Fibroblast of lung (primary cell): ENCODE measurements at regions not wholly inside any gene's neighbourhood (a gene's known extent, or its start where the extent isn't known, plus 50 kb on each side); places are given as distances from the start of the nearest gene placed in this dataset.

Experiments used
- DNase-seq, 2 donors: peaks; one replicate each; pipeline versions ENCODE4 v3.0.0 to v3.0.0-alpha.2; 2010; ENCODE audit warnings: low read depth in 2 of 2
- H2AFZ ChIP-seq: 2 replicates; pipeline ENCODE4 v1.5.1; 2012; ENCODE audit warnings: low read length, control low read depth, inconsistent platforms
- H3K27ac ChIP-seq: 2 replicates; pipeline ENCODE4 v1.5.1; 2011; ENCODE audit warnings: low read length, control low read depth; ENCODE audit not compliant: insufficient read depth
- H3K27me3 ChIP-seq: 2 replicates; pipeline ENCODE4 v1.5.1; 2011; ENCODE audit warnings: mild to moderate bottlenecking, low read length; ENCODE audit not compliant: control insufficient read depth, insufficient read depth
- H3K36me3 ChIP-seq: 2 replicates; pipeline ENCODE4 v1.5.1; 2011; ENCODE audit warnings: low read length; ENCODE audit not compliant: control insufficient read depth, insufficient read depth
- H3K4me1 ChIP-seq: 2 replicates; pipeline ENCODE4 v1.5.1; 2011; ENCODE audit warnings: low read length; ENCODE audit not compliant: control insufficient read depth, insufficient read depth; ENCODE audit errors: extremely low read depth
- H3K4me2 ChIP-seq: 2 replicates; pipeline ENCODE4 v1.5.1; 2011; ENCODE audit warnings: low read length, control low read depth; ENCODE audit not compliant: insufficient read depth; ENCODE audit errors: extremely low read depth
- H3K4me3 ChIP-seq, 4 experiments: fragments of 200-600 bp in 1 of 4; sonication (generic) in 1 of 4; replicated peaks in 1 of 4; 2 replicates each; pipeline ENCODE4 v1.5.1; 2011 to 2016; ENCODE audit warnings: low read length in 4 of 4, low read depth in 3 of 4, mild to moderate bottlenecking in 3 of 4, control low read depth in 2 of 4, inconsistent platforms in 1 of 4, mixed read lengths in 1 of 4; ENCODE audit not compliant: insufficient read depth in 1 of 4; ENCODE audit errors: control extremely low read depth in 1 of 4
- H3K79me2 ChIP-seq: 2 replicates; pipeline ENCODE4 v1.5.1; 2012; ENCODE audit warnings: mild to moderate bottlenecking, low read length, inconsistent platforms; ENCODE audit not compliant: control insufficient read depth, insufficient read depth
- H3K9ac ChIP-seq: 2 replicates; pipeline ENCODE4 v1.5.1; 2011; ENCODE audit warnings: mild to moderate bottlenecking, low read length, control low read depth; ENCODE audit not compliant: insufficient read depth
- H3K9me3 ChIP-seq: 2 replicates; pipeline ENCODE4 v1.5.1; 2012; ENCODE audit warnings: low read depth, low read length; ENCODE audit not compliant: control insufficient read depth, insufficient read depth
- H4K20me1 ChIP-seq: 2 replicates; pipeline ENCODE4 v1.5.1; 2011; ENCODE audit warnings: low read length; ENCODE audit not compliant: control insufficient read depth, insufficient read depth; ENCODE audit errors: extremely low read depth
- EZH2 ChIP-seq: IDR thresholded peaks from 2 replicates; pipeline ENCODE4 v1.5.1; 2012; ENCODE audit warnings: low read length, control low read depth, mild to moderate bottlenecking; ENCODE audit errors: missing control alignments
- TF ChIP-seq, protein P1 (sequence below), 2 donors: IDR thresholded peaks in 1 of 2; conservative IDR thresholded peaks in 1 of 2; 1 replicate in 1 of 2; 2 replicates in 1 of 2; pipeline ENCODE4 v1.5.1; 2011 to 2012; ENCODE audit warnings: low read length in 2 of 2, control low read depth in 1 of 2, inconsistent platforms in 1 of 2, low read depth in 1 of 2, mild to moderate bottlenecking in 1 of 2

DNA sequence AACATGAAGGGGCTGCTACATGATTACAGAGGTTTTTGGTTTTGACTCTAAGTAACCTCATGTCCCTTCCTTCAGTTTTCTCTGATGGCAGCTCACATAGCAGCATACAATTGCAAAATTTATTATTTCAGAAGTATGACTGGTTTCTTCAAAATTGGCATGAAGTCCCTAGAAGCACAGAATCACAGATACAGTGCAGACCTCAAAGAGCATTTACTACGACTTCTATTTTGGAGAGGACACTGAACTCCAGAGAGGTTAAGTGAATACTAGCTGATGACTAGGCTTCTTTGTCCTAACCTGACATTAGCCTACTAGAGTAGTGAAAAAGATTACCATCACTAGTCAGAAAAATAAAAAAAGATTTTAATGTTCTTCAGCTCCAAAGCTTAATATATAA, 664.3 kb downstream of the RFPL4B start:
- H3K4me1 ChIP-seq, result peaks cover 3% of the 10 kb centered on the region
- DNase-seq, result peak in 1 of 2 donors; percentile 43
- no peaks in the 10 kb centered on the region for H4K20me1 ChIP-seq
- no peak overlapping the region for H2AFZ ChIP-seq
- H3K36me3 ChIP-seq, result no peaks in the 10 kb centered on the region
- no peaks in the 10 kb centered on the region for H3K79me2 ChIP-seq
- H3K27me3 ChIP-seq, result no peaks in the 10 kb centered on the region
- no peak overlapping the region for H3K9ac ChIP-seq
- H3K4me2 ChIP-seq, result no peak overlapping the region
- no peak overlapping the region for H3K27ac ChIP-seq
- TF ChIP-seq, protein P1, sequence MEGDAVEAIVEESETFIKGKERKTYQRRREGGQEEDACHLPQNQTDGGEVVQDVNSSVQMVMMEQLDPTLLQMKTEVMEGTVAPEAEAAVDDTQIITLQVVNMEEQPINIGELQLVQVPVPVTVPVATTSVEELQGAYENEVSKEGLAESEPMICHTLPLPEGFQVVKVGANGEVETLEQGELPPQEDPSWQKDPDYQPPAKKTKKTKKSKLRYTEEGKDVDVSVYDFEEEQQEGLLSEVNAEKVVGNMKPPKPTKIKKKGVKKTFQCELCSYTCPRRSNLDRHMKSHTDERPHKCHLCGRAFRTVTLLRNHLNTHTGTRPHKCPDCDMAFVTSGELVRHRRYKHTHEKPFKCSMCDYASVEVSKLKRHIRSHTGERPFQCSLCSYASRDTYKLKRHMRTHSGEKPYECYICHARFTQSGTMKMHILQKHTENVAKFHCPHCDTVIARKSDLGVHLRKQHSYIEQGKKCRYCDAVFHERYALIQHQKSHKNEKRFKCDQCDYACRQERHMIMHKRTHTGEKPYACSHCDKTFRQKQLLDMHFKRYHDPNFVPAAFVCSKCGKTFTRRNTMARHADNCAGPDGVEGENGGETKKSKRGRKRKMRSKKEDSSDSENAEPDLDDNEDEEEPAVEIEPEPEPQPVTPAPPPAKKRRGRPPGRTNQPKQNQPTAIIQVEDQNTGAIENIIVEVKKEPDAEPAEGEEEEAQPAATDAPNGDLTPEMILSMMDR (conservative IDR thresholded peaks at IDR 0.05 in 1 of 2, IDR thresholded peaks at IDR 0.05 in 1 of 2; ENCODE audit: low read depth in 1 of 2, low read length in 2 of 2), result no peak
- TF ChIP-seq EZH2, result no peak
- H3K4me3 ChIP-seq, result no peak overlapping the region
- H3K9me3 ChIP-seq, result no peaks in the 10 kb centered on the region

DNA sequence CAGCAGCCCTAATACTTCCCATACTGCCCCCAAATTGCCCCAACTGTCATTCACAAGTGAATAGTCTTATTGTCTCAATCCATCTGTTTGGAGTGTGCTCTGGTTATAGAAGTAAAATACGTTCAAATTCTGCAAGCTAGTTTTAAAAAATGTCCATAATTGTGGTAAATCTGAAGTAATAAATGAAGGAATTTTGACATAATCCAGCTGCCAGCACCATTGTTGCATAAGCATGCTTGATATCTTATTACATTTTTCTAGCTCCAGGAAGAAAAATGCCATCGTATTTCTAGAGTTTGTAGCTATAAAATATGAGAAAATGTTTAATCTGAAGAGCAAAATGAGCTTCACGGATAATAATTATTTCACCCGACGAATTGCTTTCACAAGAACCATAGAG, 664.7 kb downstream of the RFPL4B start:
- Histone ChIP-seq H3K27ac (no peak overlapping the region), H3K27me3 (no peaks in the 10 kb centered on the region), H2AFZ (no peak overlapping the region), H3K4me1 (peaks cover 3% of the 10 kb centered on the region), H3K79me2 (no peaks in the 10 kb centered on the region), H3K4me3 (no peak overlapping the region), H4K20me1 (no peaks in the 10 kb centered on the region), H3K9me3 (no peaks in the 10 kb centered on the region), H3K9ac (no peak overlapping the region), H3K36me3 (no peaks in the 10 kb centered on the region), H3K4me2 (no peak overlapping the region)
- no peak for TF ChIP-seq EZH2
- DNase-seq, result peak; percentile 44 to 91

DNA sequence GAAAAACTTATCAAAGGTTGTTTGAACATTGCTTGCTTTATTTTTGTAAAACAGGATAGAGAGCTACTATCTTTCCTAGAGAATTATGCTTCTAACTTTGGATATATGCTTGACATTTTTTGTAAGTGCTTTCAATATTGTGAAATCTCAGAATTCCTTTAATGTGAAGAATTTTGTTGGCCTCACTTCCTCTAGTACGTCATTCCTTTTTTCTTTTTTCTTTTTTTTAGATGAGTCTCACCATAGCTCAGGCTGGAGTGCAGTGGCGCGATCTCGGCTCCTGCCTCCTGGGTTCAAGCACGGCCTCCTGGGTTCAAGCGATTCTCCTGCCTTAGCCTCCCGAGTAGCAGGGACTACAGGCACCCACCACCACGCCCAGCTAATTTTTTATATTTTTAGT, 668.1 kb downstream of the RFPL4B start:
- Histone ChIP-seq H3K27ac (peak overlapping the region; percentile 10), H3K4me1 (peaks cover 12% of the 10 kb centered on the region), H3K9me3 (no peaks in the 10 kb centered on the region), H3K4me2 (no peak overlapping the region), H3K9ac (no peak overlapping the region), H3K36me3 (no peaks in the 10 kb centered on the region), H3K27me3 (no peaks in the 10 kb centered on the region), H2AFZ (no peak overlapping the region), H3K79me2 (no peaks in the 10 kb centered on the region), H3K4me3 (no peak overlapping the region), H4K20me1 (no peaks in the 10 kb centered on the region)
- peak; percentile 79 to 84 for DNase-seq
- no peak for TF ChIP-seq EZH2
- TF ChIP-seq, protein P1 (conservative IDR thresholded peaks at IDR 0.05 in 1 of 2, IDR thresholded peaks at IDR 0.05 in 1 of 2; ENCODE audit: low read depth in 1 of 2, low read length in 2 of 2), result no peak
